Psoas muscle (tissue), 7 donors: ENCODE measurements at regions not wholly inside any gene's neighbourhood (a gene's known extent, or its start where the extent isn't known, plus 50 kb on each side); places are given as distances from the start of the nearest gene placed in this dataset.
"Not testable (repeated sequence)": the region's sequence is repeated elsewhere in the genome, so short reads cannot be mapped to it uniquely, and the experiment has no call there.

ENCODE experiments used
- ATAC-seq, 4 donors: fragments of 200-7000 bp; cut with Tn5 transposase; one replicate each; pipeline ENCODE4 v1.9.1; 2020; ENCODE audit warnings: moderate library complexity in 3 of 4, mild to moderate bottlenecking in 2 of 4
- DNase-seq, 2 donors: peaks; one replicate each; pipeline ENCODE4 v3.0.0-alpha.2; 2020
- H3K27ac ChIP-seq: fragments of 200-600 bp; one replicate; pipeline ENCODE4 v1.8.0; 2022
- H3K27me3 ChIP-seq, 3 donors: fragments of 200-600 bp in 1 of 3; one replicate each; pipeline versions ENCODE4 v1.6.1 to v1.8.0; 2013 to 2022; ENCODE audit warnings: low read length in 2 of 3, mild to moderate bottlenecking in 2 of 3, moderate library complexity in 1 of 3; ENCODE audit not compliant: insufficient read depth in 3 of 3
- H3K36me3 ChIP-seq, 2 donors: fragments of 200-600 bp in 1 of 2; one replicate each; pipeline versions ENCODE4 v1.6.1 to v1.8.0; 2013 to 2022; ENCODE audit warnings: low read depth in 1 of 2, mild to moderate bottlenecking in 1 of 2, moderate library complexity in 1 of 2; ENCODE audit not compliant: insufficient read depth in 1 of 2
- H3K4me1 ChIP-seq: fragments of 200-600 bp; one replicate; pipeline ENCODE4 v1.8.0; 2022
- H3K4me3 ChIP-seq: fragments of 200-600 bp; one replicate; pipeline ENCODE4 v1.8.0; 2022; ENCODE audit warnings: mild to moderate bottlenecking
- H3K9me3 ChIP-seq: fragments of 200-600 bp; one replicate; pipeline ENCODE4 v1.8.0; 2022
- CTCF ChIP-seq: fragments of 200-600 bp; IDR thresholded peaks from one replicate; pipeline ENCODE4 v1.8.0; 2022; ENCODE audit warnings: antibody characterized with exemption
- WGBS, 3 donors: extraction: QIAGEN DNeasy Blood & Tissue Kit; methylation state at CpG; one replicate each; pipeline versions ENCODE4 v1.1.6 to v1.1.7; 2013; 5-methylcytosine and 5-hydroxymethylcytosine counted together
- intact Hi-C, 2 donors: fragments of 100-400 bp; cut with DNase I; formaldehyde crosslinking; loops; one replicate each; pipeline versions ENCODE4 v1.11.0 to v1.14.2; 2022
- donor health status: healthy with polysubstance abuse.
- donor health status: DM: no; HTN: no; CAD: no; lungs with moderate emphysema.
- donor health status: Bipolar disorder and iron deficiency.
- donor health status: healthy.
- donor health status: DM: yes; HTN: yes; CAD: no.
- donor health status: DM: no; HTN: no; CAD: no.
- donor health status: DM: yes; HTN: yes; CAD: no.

- no peak overlapping the region for H3K27ac ChIP-seq
- H3K4me3 ChIP-seq: no peak overlapping the region
- no peaks in the 10 kb centered on the region for H3K27me3 ChIP-seq
- no peaks in the 10 kb centered on the region for H3K4me1 ChIP-seq
- DNase-seq (no peak), ATAC-seq (no peak)
- no peaks in the 10 kb centered on the region for H3K9me3 ChIP-seq
- intact Hi-C loops: no loop called here
- 26 to 36% (median 31%) methylated on average over 1 of the region's 1 CpG for WGBS, 3 donors
- no peak for TF ChIP-seq CTCF
- no peaks in the 10 kb centered on the region for H3K36me3 ChIP-seq
Observed at GRCh38 chr3:182413682-182414081, 379.6 kb upstream of the ATP11B start.

GRCh38 chr3:182414586-182414985 is 378.7 kb upstream of the ATP11B start:
- no peaks in the 10 kb centered on the region for H3K9me3 ChIP-seq
- H3K4me1 ChIP-seq: no peaks in the 10 kb centered on the region
- no peaks in the 10 kb centered on the region for H3K27me3 ChIP-seq
- intact Hi-C loops: no loop called here
- WGBS, 3 donors: 19 to 22% (median 19%) methylated on average over 3 of the region's 3 CpGs
- no peak overlapping the region for H3K4me3 ChIP-seq
- DNase-seq (no peak), ATAC-seq (no peak)
- no peaks in the 10 kb centered on the region for H3K36me3 ChIP-seq
- no peak for TF ChIP-seq CTCF
- no peak overlapping the region for H3K27ac ChIP-seq

- no peak for TF ChIP-seq CTCF
- Histone ChIP-seq H3K36me3 (no peaks in the 10 kb centered on the region), H3K27me3 (no peaks in the 10 kb centered on the region), H3K4me1 (no peaks in the 10 kb centered on the region), H3K27ac (no peak overlapping the region), H3K9me3 (no peaks in the 10 kb centered on the region), H3K4me3 (no peak overlapping the region)
- no peak for ATAC-seq
- intact Hi-C loops: no loop called here
- no peak for DNase-seq
Observed at GRCh38 chr3:182420741-182421140, 372.6 kb upstream of the ATP11B start.

- Histone ChIP-seq H3K36me3 (no peaks in the 10 kb centered on the region), H3K27me3 (no peaks in the 10 kb centered on the region), H3K4me1 (no peaks in the 10 kb centered on the region), H3K27ac (no peak overlapping the region), H3K4me3 (no peak overlapping the region), H3K9me3 (no peaks in the 10 kb centered on the region)
- WGBS, 3 donors: 90 to 98% (median 97%) methylated on average over 3 of the region's 3 CpGs
- no peak for TF ChIP-seq CTCF
- ATAC-seq (no peak), DNase-seq (no peak)
- intact Hi-C loops: no loop called here
Observed at GRCh38 chr3:182424006-182424405, 369.3 kb upstream of the ATP11B start.

GRCh38 chr3:182425926-182426718 is 367.2 kb upstream of the ATP11B start:
- H3K4me1 ChIP-seq, ATAC-seq, H3K36me3 ChIP-seq, H3K27ac ChIP-seq, H3K4me3 ChIP-seq, H3K27me3 ChIP-seq, H3K9me3 ChIP-seq, DNase-seq, intact Hi-C loops: not testable (repeated sequence)
- 77 to 90% (median 82%) methylated on average over 14 to 30 of the region's 32 CpGs for WGBS, 3 donors

- H3K27ac ChIP-seq, ATAC-seq, H3K9me3 ChIP-seq, H3K27me3 ChIP-seq, H3K4me3 ChIP-seq, intact Hi-C loops, H3K36me3 ChIP-seq, H3K4me1 ChIP-seq, DNase-seq: not testable (repeated sequence)
- WGBS, 3 donors: 94 to 97% (median 97%) methylated on average over 4 to 6 of the region's 6 CpGs
Observed at GRCh38 chr3:182431972-182432371, 361.3 kb upstream of the ATP11B start.
